ENCODE measurements at regions not wholly inside any gene's neighbourhood (a gene's known extent, or its start where the extent isn't known, plus 50 kb on each side); places are given as distances from the start of the nearest gene placed in this dataset.

- Histone ChIP-seq H3K4me1 (no peaks in the 10 kb centered on the region), H3K27me3 (no peaks in the 10 kb centered on the region), H3K27ac (no peak overlapping the region), H3K4me3 (no peak overlapping the region), H3K36me3 (no peaks in the 10 kb centered on the region), H3K9me3 (no peaks in the 10 kb centered on the region)
- no peak for DNase-seq (ENCODE audit: low spot score in 2 of 2)
- TF ChIP-seq POLR2AphosphoS5 (IDR thresholded peaks at IDR 0.05) (no peak), POLR2A (IDR thresholded peaks at IDR 0.05) (no peak), EP300 (IDR thresholded peaks at IDR 0.05) (no peak)
- TF ChIP-seq, protein P1, sequence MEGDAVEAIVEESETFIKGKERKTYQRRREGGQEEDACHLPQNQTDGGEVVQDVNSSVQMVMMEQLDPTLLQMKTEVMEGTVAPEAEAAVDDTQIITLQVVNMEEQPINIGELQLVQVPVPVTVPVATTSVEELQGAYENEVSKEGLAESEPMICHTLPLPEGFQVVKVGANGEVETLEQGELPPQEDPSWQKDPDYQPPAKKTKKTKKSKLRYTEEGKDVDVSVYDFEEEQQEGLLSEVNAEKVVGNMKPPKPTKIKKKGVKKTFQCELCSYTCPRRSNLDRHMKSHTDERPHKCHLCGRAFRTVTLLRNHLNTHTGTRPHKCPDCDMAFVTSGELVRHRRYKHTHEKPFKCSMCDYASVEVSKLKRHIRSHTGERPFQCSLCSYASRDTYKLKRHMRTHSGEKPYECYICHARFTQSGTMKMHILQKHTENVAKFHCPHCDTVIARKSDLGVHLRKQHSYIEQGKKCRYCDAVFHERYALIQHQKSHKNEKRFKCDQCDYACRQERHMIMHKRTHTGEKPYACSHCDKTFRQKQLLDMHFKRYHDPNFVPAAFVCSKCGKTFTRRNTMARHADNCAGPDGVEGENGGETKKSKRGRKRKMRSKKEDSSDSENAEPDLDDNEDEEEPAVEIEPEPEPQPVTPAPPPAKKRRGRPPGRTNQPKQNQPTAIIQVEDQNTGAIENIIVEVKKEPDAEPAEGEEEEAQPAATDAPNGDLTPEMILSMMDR (IDR thresholded peaks at IDR 0.05) = no peak
Observed at GRCh38 chr5:124796495-124796894, 50.1 kb upstream of the ZNF608 start.

GRCh38 chr5:124797665-124798087, 51.2 kb upstream of the ZNF608 start:
- H3K9me3 ChIP-seq = no peaks in the 10 kb centered on the region
- no peaks in the 10 kb centered on the region for H3K36me3 ChIP-seq
- H3K27me3 ChIP-seq = no peaks in the 10 kb centered on the region
- TF ChIP-seq EP300 (IDR thresholded peaks at IDR 0.05) = no peak
- no peak for TF ChIP-seq POLR2A (IDR thresholded peaks at IDR 0.05)
- TF ChIP-seq, protein P1 (IDR thresholded peaks at IDR 0.05) = no peak
- TF ChIP-seq POLR2AphosphoS5 (IDR thresholded peaks at IDR 0.05) = no peak
- no peak overlapping the region for H3K27ac ChIP-seq
- 95% methylated on average over 12 of the region's 12 CpGs for WGBS
- DNase-seq (ENCODE audit: low spot score in 2 of 2) = no peak
- no peaks in the 10 kb centered on the region for H3K4me1 ChIP-seq
- no peak overlapping the region for H3K4me3 ChIP-seq

DNA sequence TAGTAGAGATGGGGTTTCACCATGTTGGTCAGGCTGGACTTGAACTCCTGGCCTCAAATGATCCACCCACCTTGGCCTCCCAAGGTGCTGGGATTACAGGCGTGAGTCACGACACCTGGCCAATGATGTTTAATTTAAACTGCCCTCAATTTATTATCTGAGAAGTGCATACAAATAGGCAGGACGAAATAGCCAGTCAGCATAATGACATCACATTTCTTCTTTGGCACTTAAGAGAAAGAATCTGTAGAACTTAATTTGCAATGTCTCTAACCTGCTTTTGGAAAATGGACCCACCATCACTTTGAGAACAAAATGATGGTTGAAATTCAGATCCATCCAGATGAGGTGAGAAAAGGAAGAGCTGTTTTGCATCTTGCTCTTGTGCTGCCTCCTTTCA, 52.5 kb upstream of the ZNF608 start:
- 93% methylated on average over 3 of the region's 3 CpGs for WGBS
- Histone ChIP-seq H3K27ac (no peak overlapping the region), H3K4me3 (no peak overlapping the region), H3K9me3 (no peaks in the 10 kb centered on the region), H3K36me3 (no peaks in the 10 kb centered on the region), H3K4me1 (no peaks in the 10 kb centered on the region), H3K27me3 (no peaks in the 10 kb centered on the region)
- DNase-seq (ENCODE audit: low spot score in 2 of 2) = no peak
- TF ChIP-seq POLR2A (IDR thresholded peaks at IDR 0.05) (no peak), EP300 (IDR thresholded peaks at IDR 0.05) (no peak), POLR2AphosphoS5 (IDR thresholded peaks at IDR 0.05) (no peak)
- TF ChIP-seq, protein P1 (IDR thresholded peaks at IDR 0.05) = no peak

DNA sequence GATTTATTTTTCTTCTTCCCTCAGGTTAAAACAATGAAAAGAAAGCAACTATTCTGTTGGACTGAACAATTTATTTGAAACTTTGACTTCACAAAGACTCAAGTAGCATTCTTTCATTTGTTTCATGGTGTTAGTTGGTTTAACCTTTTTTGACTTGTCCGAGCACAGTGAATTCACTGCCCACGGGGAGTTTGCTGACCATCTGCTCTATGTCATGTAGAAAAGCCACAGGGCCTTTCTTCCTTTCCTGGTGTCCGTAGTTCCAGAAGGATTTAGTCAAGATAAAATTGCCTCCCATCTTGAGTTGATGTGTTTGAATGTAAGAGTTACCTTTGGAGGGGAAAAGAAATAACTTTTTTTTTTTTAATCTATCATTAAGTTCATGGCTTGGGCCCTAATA, 55.1 kb upstream of the ZNF608 start:
- Histone ChIP-seq H3K4me1 (peaks cover 8% of the 10 kb centered on the region), H3K36me3 (no peaks in the 10 kb centered on the region), H3K27ac (no peak overlapping the region), H3K4me3 (no peak overlapping the region), H3K9me3 (no peaks in the 10 kb centered on the region), H3K27me3 (no peaks in the 10 kb centered on the region)
- WGBS = 89% methylated on average over 3 of the region's 3 CpGs
- TF ChIP-seq POLR2AphosphoS5 (IDR thresholded peaks at IDR 0.05) = no peak
- DNase-seq (ENCODE audit: low spot score in 2 of 2) = no peak

GRCh38 chr5:124803617-124804323, 57.3 kb upstream of the ZNF608 start:
- no peaks in the 10 kb centered on the region for H3K27me3 ChIP-seq
- no peaks in the 10 kb centered on the region for H3K9me3 ChIP-seq
- TF ChIP-seq, protein P1 (IDR thresholded peaks at IDR 0.05) = no peak
- TF ChIP-seq POLR2AphosphoS5 (IDR thresholded peaks at IDR 0.05) = no peak
- TF ChIP-seq EP300 (IDR thresholded peaks at IDR 0.05) = no peak
- no peak for TF ChIP-seq POLR2A (IDR thresholded peaks at IDR 0.05)
- H3K4me3 ChIP-seq = no peak overlapping the region
- no peak for DNase-seq (ENCODE audit: low spot score in 2 of 2)
- peaks cover 13% of the 10 kb centered on the region for H3K4me1 ChIP-seq
- H3K36me3 ChIP-seq = no peaks in the 10 kb centered on the region
- 75% methylated on average over 3 of the region's 3 CpGs for WGBS
- no peak overlapping the region for H3K27ac ChIP-seq

- 62% methylated on average over 1 of the region's 1 CpG for WGBS
Observed at GRCh38 chr5:124806026-124806372, 59.6 kb upstream of the ZNF608 start.

More at GRCh38 chr5:124806026-124806372, 59.6 kb upstream of the ZNF608 start:
- Histone ChIP-seq H3K36me3 (no peaks in the 10 kb centered on the region), H3K27ac (no peak overlapping the region), H3K4me3 (no peak overlapping the region), H3K9me3 (no peaks in the 10 kb centered on the region), H3K4me1 (peaks cover 13% of the 10 kb centered on the region), H3K27me3 (no peaks in the 10 kb centered on the region)
- no peak for DNase-seq (ENCODE audit: low spot score in 2 of 2)
- TF ChIP-seq, protein P1 (IDR thresholded peaks at IDR 0.05) = no peak
- TF ChIP-seq POLR2AphosphoS5 (IDR thresholded peaks at IDR 0.05) (no peak), POLR2A (IDR thresholded peaks at IDR 0.05) (no peak), EP300 (IDR thresholded peaks at IDR 0.05) (no peak)

Data from suprapubic skin (tissue), 4 donors.